DND-41 (cell line): ENCODE measurements at regions not wholly inside any gene's neighbourhood (a gene's known extent, or its start where the extent isn't known, plus 50 kb on each side); places are given as distances from the start of the nearest gene placed in this dataset.

Experiments
- CTCF ChIP-seq: IDR thresholded peaks from 2 replicates; pipeline ENCODE4 v1.5.1; 2012; ENCODE audit warnings: borderline replicate concordance, low read length, moderate library complexity, mild to moderate bottlenecking; ENCODE audit not compliant: poor library complexity, severe bottlenecking; ENCODE audit errors: extremely low read depth
- EZH2 ChIP-seq: IDR thresholded peaks from 3 replicates; pipeline ENCODE4 v1.6.1; 2012; ENCODE audit warnings: borderline replicate concordance, low read depth, mild to moderate bottlenecking, moderate library complexity, low read length, inconsistent platforms; ENCODE audit not compliant: severe bottlenecking

GRCh38 chr2:163888591-163888990 lies 152.8 kb upstream of the FIGN start:
- TF ChIP-seq CTCF (no peak), EZH2 (no peak)
